Upper lobe of right lung (tissue), 1 donor: ENCODE measurements at regions not wholly inside any gene's neighbourhood (a gene's known extent, or its start where the extent isn't known, plus 50 kb on each side); places are given as distances from the start of the nearest gene placed in this dataset.

Source experiments
- ATAC-seq: fragments of 200-7000 bp; cut with Tn5 transposase; one replicate; pipeline ENCODE4 v1.9.1; 2020; ENCODE audit warnings: mild to moderate bottlenecking, moderate library complexity
- DNase-seq: peaks from one replicate; pipeline ENCODE4 v3.0.0-alpha.2; 2020
- H3K27ac ChIP-seq: fragments of 200-600 bp; one replicate; pipeline ENCODE4 v1.8.0; 2022
- H3K27me3 ChIP-seq: fragments of 200-600 bp; one replicate; pipeline ENCODE4 v1.8.0; 2022; ENCODE audit warnings: mild to moderate bottlenecking
- H3K36me3 ChIP-seq: fragments of 200-600 bp; one replicate; pipeline ENCODE4 v1.8.0; 2022
- H3K4me1 ChIP-seq: fragments of 200-600 bp; one replicate; pipeline ENCODE4 v1.8.0; 2022
- H3K4me3 ChIP-seq: fragments of 200-600 bp; one replicate; pipeline ENCODE4 v1.8.0; 2022; ENCODE audit warnings: mild to moderate bottlenecking
- H3K9me3 ChIP-seq: fragments of 200-600 bp; one replicate; pipeline ENCODE4 v1.8.0; 2022
- intact Hi-C: fragments of 100-400 bp; cut with DNase I; formaldehyde crosslinking; loops from one replicate; pipeline ENCODE4 v1.11.0; 2022
- TF ChIP-seq, protein P1 (sequence below): fragments of 200-600 bp; IDR thresholded peaks from one replicate; pipeline ENCODE4 v1.8.0; 2022; ENCODE audit warnings: antibody characterized with exemption
- donor health status: DM: no; HTN: yes; CAD: no; lungs with severe emphysema.

DNA sequence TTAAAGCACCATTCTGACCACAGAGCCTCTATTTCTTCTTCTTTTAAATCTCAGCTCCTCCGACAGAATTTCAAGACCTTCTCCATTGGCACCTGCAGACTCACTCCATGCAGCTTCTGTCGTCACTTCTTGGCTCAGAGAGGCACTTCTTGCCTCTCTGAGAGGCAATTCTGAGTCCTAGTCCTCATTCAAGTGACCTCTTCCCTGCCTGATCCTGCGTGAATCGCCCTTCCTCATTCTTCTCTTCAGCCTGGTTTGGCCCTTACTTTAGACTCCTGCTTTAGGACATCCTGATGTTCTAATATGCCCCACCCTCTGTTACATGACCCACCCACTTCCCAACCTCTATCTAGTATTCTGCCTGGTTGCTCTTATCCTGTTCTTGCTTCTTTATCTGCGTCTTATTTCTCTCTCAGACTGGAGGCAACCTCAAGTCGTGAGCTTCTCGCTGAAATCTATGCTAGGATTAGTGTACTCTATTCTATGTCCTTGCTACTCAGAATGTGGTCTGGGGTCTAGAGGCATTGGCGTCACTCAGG is 55.6 kb upstream of the CISTR start:
- ATAC-seq (peak; percentile 45), DNase-seq (no peak)
- intact Hi-C loops = no loop called here
- TF ChIP-seq, protein P1, sequence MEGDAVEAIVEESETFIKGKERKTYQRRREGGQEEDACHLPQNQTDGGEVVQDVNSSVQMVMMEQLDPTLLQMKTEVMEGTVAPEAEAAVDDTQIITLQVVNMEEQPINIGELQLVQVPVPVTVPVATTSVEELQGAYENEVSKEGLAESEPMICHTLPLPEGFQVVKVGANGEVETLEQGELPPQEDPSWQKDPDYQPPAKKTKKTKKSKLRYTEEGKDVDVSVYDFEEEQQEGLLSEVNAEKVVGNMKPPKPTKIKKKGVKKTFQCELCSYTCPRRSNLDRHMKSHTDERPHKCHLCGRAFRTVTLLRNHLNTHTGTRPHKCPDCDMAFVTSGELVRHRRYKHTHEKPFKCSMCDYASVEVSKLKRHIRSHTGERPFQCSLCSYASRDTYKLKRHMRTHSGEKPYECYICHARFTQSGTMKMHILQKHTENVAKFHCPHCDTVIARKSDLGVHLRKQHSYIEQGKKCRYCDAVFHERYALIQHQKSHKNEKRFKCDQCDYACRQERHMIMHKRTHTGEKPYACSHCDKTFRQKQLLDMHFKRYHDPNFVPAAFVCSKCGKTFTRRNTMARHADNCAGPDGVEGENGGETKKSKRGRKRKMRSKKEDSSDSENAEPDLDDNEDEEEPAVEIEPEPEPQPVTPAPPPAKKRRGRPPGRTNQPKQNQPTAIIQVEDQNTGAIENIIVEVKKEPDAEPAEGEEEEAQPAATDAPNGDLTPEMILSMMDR = no peak
- H3K4me1 ChIP-seq = no peaks in the 10 kb centered on the region
- H3K4me3 ChIP-seq = no peak overlapping the region
- H3K9me3 ChIP-seq = no peaks in the 10 kb centered on the region
- H3K27ac ChIP-seq = no peak overlapping the region
- H3K36me3 ChIP-seq = no peaks in the 10 kb centered on the region
- peaks cover 9% of the 10 kb centered on the region for H3K27me3 ChIP-seq

DNA sequence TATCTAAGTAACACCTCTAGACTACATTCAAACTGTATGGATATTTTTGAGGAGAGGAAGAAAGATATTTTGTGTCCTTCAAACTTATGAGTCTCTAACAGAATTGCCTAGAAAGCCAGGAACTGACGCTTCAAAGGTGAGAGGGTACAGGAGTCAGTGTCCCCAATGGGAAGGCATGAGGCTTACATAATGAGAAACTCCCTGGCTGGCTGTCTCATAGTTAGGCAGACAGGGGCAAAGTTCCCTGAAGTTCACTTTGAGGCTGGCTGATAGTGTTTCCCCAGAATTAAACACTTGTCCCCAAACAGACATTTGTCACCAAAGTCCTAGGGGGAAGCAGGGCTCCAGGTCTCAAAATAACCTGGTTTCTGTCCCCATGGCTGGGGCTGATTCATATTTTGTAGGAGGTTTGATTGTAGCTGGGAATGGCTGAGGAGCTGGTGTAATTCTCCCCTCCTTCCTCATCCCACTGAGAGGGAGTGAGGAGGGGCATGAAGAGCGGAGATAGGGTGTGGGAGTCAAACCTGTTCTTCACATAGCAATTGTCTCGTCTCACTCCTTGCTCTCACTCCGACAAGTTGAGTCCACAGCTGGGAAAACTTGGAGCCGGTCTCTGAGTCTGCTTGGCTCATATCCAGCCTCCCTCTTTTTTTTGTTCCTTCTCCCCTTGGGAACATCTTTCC is 56.4 kb upstream of the CISTR start:
- Histone ChIP-seq H3K36me3 (no peaks in the 10 kb centered on the region), H3K27me3 (peaks cover 4% of the 10 kb centered on the region), H3K4me1 (no peaks in the 10 kb centered on the region), H3K27ac (no peak overlapping the region), H3K4me3 (no peak overlapping the region), H3K9me3 (no peaks in the 10 kb centered on the region)
- TF ChIP-seq, protein P1 = no peak
- DNase-seq (no peak), ATAC-seq (no peak)
- intact Hi-C loops = no loop called here

DNA sequence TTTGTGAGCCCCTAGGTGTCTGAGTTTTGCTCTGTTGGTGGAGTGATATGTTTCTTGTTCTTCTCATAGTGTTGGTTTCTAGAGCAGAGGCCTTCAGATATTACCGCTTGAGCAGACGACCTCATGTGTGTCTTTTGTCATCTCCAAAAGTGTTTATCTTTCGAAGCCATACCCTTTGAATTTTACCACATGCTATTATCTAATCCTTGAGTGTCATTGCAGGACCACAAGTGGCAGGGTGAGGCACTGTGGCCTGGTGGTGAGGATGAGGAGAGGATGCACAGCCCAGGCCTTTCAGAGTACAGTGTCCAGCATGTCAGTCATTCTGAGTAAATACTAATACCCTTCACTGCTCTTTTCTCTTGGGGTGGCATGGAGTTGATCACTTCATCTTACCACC is 57.2 kb upstream of the CISTR start:
- H3K27ac ChIP-seq = no peak overlapping the region

DNA sequence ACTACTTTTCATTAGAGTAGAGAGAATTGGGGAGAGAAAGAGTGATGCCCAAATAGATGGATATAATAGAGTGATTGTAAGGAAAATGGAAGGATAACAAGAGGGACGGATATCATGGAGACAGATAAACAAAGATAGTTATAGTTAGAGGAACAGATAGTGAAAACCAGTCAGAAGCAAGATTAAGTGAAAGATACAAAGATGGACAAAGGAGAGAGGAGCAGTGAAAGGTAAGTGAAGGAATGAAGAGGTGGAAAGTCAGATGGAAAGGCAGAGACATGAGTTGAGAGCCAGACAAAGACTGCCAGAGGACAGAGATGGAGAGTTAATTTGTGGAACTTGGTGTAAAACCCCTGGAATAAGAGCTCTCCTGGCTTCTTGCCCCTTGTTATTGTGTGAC is 59.2 kb upstream of the CISTR start:
- TF ChIP-seq, protein P1 = no peak
- H3K27ac ChIP-seq = no peak overlapping the region
- H3K27me3 ChIP-seq = peaks cover 29% of the 10 kb centered on the region
- no peaks in the 10 kb centered on the region for H3K4me1 ChIP-seq
- ATAC-seq (no peak), DNase-seq (no peak)
- intact Hi-C loops = no loop called here
- H3K36me3 ChIP-seq = no peaks in the 10 kb centered on the region
- no peak overlapping the region for H3K4me3 ChIP-seq
- no peaks in the 10 kb centered on the region for H3K9me3 ChIP-seq

More for the DNA sequence above, 57.2 kb upstream of the CISTR start:
- Histone ChIP-seq H3K4me3 (no peak overlapping the region), H3K36me3 (no peaks in the 10 kb centered on the region), H3K9me3 (no peaks in the 10 kb centered on the region), H3K4me1 (no peaks in the 10 kb centered on the region), H3K27me3 (peaks cover 9% of the 10 kb centered on the region)
- intact Hi-C loops = no loop called here
- DNase-seq = no peak
- no peak for ATAC-seq
- TF ChIP-seq, protein P1 = no peak

DNA sequence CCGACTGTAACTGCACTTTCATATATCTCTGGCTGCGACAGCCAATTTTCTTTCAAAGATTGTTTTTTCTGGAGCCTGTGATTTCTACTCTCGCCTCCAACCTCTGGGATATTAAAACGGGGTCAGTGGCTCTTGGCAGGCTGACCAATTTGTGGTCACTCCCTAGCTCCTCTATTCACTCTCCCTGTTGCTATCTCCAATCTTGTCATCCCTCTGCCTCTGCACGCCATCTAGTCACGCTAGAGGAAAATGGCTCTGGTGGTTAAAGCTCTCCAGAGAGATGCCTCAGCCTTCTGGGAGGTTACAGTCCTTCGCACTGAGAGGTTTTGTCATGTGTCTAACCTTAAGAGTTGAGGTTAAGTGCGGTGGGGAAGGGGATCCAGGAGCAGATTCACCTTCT is 59.8 kb upstream of the CISTR start:
- no peaks in the 10 kb centered on the region for H3K36me3 ChIP-seq
- intact Hi-C loops = no loop called here
- H3K27me3 ChIP-seq = peaks cover 33% of the 10 kb centered on the region
- H3K4me1 ChIP-seq = no peaks in the 10 kb centered on the region
- H3K4me3 ChIP-seq = no peak overlapping the region
- ATAC-seq (no peak), DNase-seq (no peak)
- no peaks in the 10 kb centered on the region for H3K9me3 ChIP-seq
- TF ChIP-seq, protein P1 = no peak
- no peak overlapping the region for H3K27ac ChIP-seq
